WTC11 (cell line): ENCODE measurements at regions not wholly inside any gene's neighbourhood (a gene's known extent, or its start where the extent isn't known, plus 50 kb on each side); places are given as distances from the start of the nearest gene placed in this dataset.

Source experiments
- ATAC-seq: fragments of 200-7000 bp; cut with Tn5 transposase; 2 replicates; pipeline ENCODE4 v1.10.0; 2021; ENCODE audit warnings: mild to moderate bottlenecking, moderate library complexity
- CTCF ChIA-PET: fragments of 300-600 bp; sonication (Branson Sonifier 250); formaldehyde crosslinking; loops from one replicate; lab custom pipeline; 2021; ENCODE audit warnings: antibody characterized with exemption; lab: Charles Lee
- POLR2A ChIA-PET: fragments of 350-600 bp; sonication (Branson Sonifier 250); formaldehyde crosslinking; loops from one replicate; lab custom pipeline; 2021; ENCODE audit warnings: antibody characterized with exemption; lab: Charles Lee
- DNase-seq: peaks from one replicate; pipeline ENCODE4 v3.0.0; 2021; ENCODE audit warnings: low spot score
- H3K27ac Mint-ChIP-seq: 2 replicates; pipeline ENCODE4 v1.8.0; 2021; ENCODE audit warnings: mixed read lengths
- H3K27me3 Mint-ChIP-seq: 2 replicates; pipeline ENCODE4 v1.8.0; 2021; ENCODE audit warnings: low read depth, mild to moderate bottlenecking, moderate library complexity, mixed read lengths
- H3K36me3 Mint-ChIP-seq: 2 replicates; pipeline ENCODE4 v1.8.0; 2021; ENCODE audit warnings: mixed read lengths
- H3K4me1 Mint-ChIP-seq: 2 replicates; pipeline ENCODE4 v1.8.0; 2022; ENCODE audit warnings: mixed read lengths
- H3K4me3 Mint-ChIP-seq: 2 replicates; pipeline ENCODE4 v1.8.0; 2021; ENCODE audit warnings: mild to moderate bottlenecking, moderate library complexity, mixed read lengths
- H3K9me3 Mint-ChIP-seq: 2 replicates; pipeline ENCODE4 v1.8.0; 2021; ENCODE audit warnings: mixed read lengths
- ELF4 ChIP-seq: sonication (generic); formaldehyde crosslinking; IDR thresholded peaks from 2 replicates; pipeline ENCODE4 v1.8.1; 2022; ENCODE audit warnings: low read depth, mild to moderate bottlenecking, moderate library complexity, missing genetic modification reagents
- ESRRA ChIP-seq: sonication (generic); formaldehyde crosslinking; IDR thresholded peaks from 2 replicates; pipeline ENCODE4 v1.8.1; 2022; ENCODE audit warnings: mild to moderate bottlenecking, missing genetic modification reagents, borderline replicate concordance
- NFATC4 ChIP-seq: fragments of 250-450 bp; sonication (Bioruptor Pico); IDR thresholded peaks from 2 replicates; pipeline ENCODE4 v1.9.0; 2021; ENCODE audit warnings: mild to moderate bottlenecking
- NFE2L1 ChIP-seq: sonication (generic); formaldehyde crosslinking; IDR thresholded peaks from 2 replicates; pipeline ENCODE4 v1.8.1; 2023; ENCODE audit warnings: missing genetic modification reagents
- NR2C2 ChIP-seq: sonication (generic); formaldehyde crosslinking; IDR thresholded peaks from 2 replicates; pipeline ENCODE4 v1.8.0; 2022; ENCODE audit warnings: mild to moderate bottlenecking, missing genetic modification reagents
- RELA ChIP-seq: sonication (generic); formaldehyde crosslinking; IDR thresholded peaks from 2 replicates; pipeline ENCODE4 v1.8.1; 2022; ENCODE audit warnings: missing genetic modification reagents, mild to moderate bottlenecking, borderline replicate concordance
- ZNF232 ChIP-seq: sonication (generic); formaldehyde crosslinking; IDR thresholded peaks from 2 replicates; pipeline ENCODE4 v1.8.0; 2022; ENCODE audit warnings: mild to moderate bottlenecking, missing genetic modification reagents
- ZNF423 ChIP-seq: fragments of 250-450 bp; sonication (Bioruptor Pico); IDR thresholded peaks from 2 replicates; pipeline ENCODE4 v2.1.2; 2022; ENCODE audit warnings: mild to moderate bottlenecking, moderate library complexity
- TF ChIP-seq, protein P1 (sequence below): sonication (generic); formaldehyde crosslinking; IDR thresholded peaks from 2 replicates; pipeline ENCODE4 v1.8.1; 2022; ENCODE audit warnings: low read depth, mild to moderate bottlenecking, moderate library complexity, missing genetic modification reagents, borderline replicate concordance
- TF ChIP-seq, protein P2 (sequence below): sonication (generic); formaldehyde crosslinking; IDR thresholded peaks from 2 replicates; pipeline ENCODE4 v1.8.1; 2023; ENCODE audit warnings: mild to moderate bottlenecking, missing genetic modification reagents, moderate library complexity
- TF ChIP-seq, protein P3 (sequence below): fragments of 250-450 bp; sonication (Bioruptor Pico); IDR thresholded peaks from 2 replicates; pipeline ENCODE4 v1.8.0; 2021; ENCODE audit warnings: mild to moderate bottlenecking
- TF ChIP-seq, protein P4 (sequence below): sonication (generic); formaldehyde crosslinking; IDR thresholded peaks from 2 replicates; pipeline ENCODE4 v1.8.1; 2023; ENCODE audit warnings: mild to moderate bottlenecking, missing genetic modification reagents
- TF ChIP-seq, protein P5 (sequence below): sonication (generic); formaldehyde crosslinking; conservative IDR thresholded peaks from 2 replicates; pipeline ENCODE4 v1.8.1; 2022; ENCODE audit warnings: mild to moderate bottlenecking, missing genetic modification reagents
- TF ChIP-seq, protein P6 (sequence below): sonication (generic); formaldehyde crosslinking; IDR thresholded peaks from 2 replicates; pipeline ENCODE4 v1.8.0; 2022; ENCODE audit warnings: mild to moderate bottlenecking, missing genetic modification reagents
- TF ChIP-seq, protein P7 (sequence below): sonication (generic); formaldehyde crosslinking; IDR thresholded peaks from 2 replicates; pipeline ENCODE4 v1.8.1; 2023; ENCODE audit warnings: mild to moderate bottlenecking, missing genetic modification reagents, borderline replicate concordance
- TF ChIP-seq, protein P8 (sequence below): sonication (generic); formaldehyde crosslinking; IDR thresholded peaks from 2 replicates; pipeline ENCODE4 v1.8.0; 2022; ENCODE audit warnings: missing genetic modification reagents
- TF ChIP-seq, protein P9 (sequence below): sonication (generic); formaldehyde crosslinking; IDR thresholded peaks from 2 replicates; pipeline ENCODE4 v1.8.0; 2023; ENCODE audit warnings: missing genetic modification reagents, mild to moderate bottlenecking, borderline replicate concordance

DNA sequence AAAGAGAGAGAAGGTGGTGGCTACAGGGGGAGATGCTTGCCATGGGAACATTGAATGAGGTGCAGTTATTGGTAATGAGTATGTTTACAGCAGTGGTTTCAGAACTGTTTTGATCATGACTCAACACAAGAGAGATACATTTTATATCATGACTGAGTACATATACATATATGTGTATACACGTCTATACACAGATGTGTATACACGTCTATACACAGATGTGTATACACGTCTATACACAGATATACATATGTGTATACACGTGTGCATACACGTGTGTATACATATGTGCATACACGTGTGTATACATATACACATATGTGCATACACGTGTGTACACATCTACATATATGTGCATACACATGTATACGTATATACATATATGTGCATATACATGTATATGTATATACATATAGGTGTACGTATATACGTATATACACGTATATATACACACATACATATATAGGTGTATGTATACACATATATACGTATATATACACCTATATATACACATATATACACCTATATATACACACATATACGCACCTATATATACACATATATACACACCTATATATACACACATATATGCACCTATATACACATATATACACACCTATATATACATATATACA lies 518.5 kb downstream of the TSN start:
- H3K27ac Mint-ChIP-seq: no peak overlapping the region
- peaks cover 19% of the 10 kb centered on the region for H3K9me3 Mint-ChIP-seq
- no peaks in the 10 kb centered on the region for H3K36me3 Mint-ChIP-seq
- no peak for ATAC-seq
- no peaks in the 10 kb centered on the region for H3K4me1 Mint-ChIP-seq
- ChIA-PET POLR2A (no interaction called here), CTCF (no interaction called here)
- no peak overlapping the region for H3K4me3 Mint-ChIP-seq
- no peak for DNase-seq
- no peaks in the 10 kb centered on the region; the same call in 1 of the 2 replicates for H3K27me3 Mint-ChIP-seq
- TF ChIP-seq, protein P1, sequence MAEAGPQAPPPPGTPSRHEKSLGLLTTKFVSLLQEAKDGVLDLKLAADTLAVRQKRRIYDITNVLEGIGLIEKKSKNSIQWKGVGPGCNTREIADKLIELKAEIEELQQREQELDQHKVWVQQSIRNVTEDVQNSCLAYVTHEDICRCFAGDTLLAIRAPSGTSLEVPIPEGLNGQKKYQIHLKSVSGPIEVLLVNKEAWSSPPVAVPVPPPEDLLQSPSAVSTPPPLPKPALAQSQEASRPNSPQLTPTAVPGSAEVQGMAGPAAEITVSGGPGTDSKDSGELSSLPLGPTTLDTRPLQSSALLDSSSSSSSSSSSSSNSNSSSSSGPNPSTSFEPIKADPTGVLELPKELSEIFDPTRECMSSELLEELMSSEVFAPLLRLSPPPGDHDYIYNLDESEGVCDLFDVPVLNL: no peak
- TF ChIP-seq, protein P2, sequence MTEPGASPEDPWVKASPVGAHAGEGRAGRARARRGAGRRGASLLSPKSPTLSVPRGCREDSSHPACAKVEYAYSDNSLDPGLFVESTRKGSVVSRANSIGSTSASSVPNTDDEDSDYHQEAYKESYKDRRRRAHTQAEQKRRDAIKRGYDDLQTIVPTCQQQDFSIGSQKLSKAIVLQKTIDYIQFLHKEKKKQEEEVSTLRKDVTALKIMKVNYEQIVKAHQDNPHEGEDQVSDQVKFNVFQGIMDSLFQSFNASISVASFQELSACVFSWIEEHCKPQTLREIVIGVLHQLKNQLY (CRISPR knock-in tag): no peak
- TF ChIP-seq, protein P3, sequence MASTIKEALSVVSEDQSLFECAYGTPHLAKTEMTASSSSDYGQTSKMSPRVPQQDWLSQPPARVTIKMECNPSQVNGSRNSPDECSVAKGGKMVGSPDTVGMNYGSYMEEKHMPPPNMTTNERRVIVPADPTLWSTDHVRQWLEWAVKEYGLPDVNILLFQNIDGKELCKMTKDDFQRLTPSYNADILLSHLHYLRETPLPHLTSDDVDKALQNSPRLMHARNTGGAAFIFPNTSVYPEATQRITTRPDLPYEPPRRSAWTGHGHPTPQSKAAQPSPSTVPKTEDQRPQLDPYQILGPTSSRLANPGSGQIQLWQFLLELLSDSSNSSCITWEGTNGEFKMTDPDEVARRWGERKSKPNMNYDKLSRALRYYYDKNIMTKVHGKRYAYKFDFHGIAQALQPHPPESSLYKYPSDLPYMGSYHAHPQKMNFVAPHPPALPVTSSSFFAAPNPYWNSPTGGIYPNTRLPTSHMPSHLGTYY (CRISPR knock-in tag): no peak
- TF ChIP-seq, protein P4, sequence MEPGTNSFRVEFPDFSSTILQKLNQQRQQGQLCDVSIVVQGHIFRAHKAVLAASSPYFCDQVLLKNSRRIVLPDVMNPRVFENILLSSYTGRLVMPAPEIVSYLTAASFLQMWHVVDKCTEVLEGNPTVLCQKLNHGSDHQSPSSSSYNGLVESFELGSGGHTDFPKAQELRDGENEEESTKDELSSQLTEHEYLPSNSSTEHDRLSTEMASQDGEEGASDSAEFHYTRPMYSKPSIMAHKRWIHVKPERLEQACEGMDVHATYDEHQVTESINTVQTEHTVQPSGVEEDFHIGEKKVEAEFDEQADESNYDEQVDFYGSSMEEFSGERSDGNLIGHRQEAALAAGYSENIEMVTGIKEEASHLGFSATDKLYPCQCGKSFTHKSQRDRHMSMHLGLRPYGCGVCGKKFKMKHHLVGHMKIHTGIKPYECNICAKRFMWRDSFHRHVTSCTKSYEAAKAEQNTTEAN (CRISPR knock-in tag): no peak
- TF ChIP-seq, protein P5, sequence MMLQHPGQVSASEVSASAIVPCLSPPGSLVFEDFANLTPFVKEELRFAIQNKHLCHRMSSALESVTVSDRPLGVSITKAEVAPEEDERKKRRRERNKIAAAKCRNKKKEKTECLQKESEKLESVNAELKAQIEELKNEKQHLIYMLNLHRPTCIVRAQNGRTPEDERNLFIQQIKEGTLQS (CRISPR knock-in tag): no peak
- TF ChIP-seq, protein P6, sequence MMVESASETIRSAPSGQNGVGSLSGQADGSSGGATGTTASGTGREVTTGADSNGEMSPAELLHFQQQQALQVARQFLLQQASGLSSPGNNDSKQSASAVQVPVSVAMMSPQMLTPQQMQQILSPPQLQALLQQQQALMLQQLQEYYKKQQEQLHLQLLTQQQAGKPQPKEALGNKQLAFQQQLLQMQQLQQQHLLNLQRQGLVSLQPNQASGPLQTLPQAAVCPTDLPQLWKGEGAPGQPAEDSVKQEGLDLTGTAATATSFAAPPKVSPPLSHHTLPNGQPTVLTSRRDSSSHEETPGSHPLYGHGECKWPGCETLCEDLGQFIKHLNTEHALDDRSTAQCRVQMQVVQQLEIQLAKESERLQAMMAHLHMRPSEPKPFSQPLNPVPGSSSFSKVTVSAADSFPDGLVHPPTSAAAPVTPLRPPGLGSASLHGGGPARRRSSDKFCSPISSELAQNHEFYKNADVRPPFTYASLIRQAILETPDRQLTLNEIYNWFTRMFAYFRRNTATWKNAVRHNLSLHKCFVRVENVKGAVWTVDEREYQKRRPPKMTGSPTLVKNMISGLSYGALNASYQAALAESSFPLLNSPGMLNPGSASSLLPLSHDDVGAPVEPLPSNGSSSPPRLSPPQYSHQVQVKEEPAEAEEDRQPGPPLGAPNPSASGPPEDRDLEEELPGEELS: no peak
- TF ChIP-seq NR2C2 (CRISPR knock-in tag): no peak
- TF ChIP-seq NFATC4: no peak
- no peak for TF ChIP-seq ZNF232
- TF ChIP-seq NFE2L1: no peak
- TF ChIP-seq, protein P7, sequence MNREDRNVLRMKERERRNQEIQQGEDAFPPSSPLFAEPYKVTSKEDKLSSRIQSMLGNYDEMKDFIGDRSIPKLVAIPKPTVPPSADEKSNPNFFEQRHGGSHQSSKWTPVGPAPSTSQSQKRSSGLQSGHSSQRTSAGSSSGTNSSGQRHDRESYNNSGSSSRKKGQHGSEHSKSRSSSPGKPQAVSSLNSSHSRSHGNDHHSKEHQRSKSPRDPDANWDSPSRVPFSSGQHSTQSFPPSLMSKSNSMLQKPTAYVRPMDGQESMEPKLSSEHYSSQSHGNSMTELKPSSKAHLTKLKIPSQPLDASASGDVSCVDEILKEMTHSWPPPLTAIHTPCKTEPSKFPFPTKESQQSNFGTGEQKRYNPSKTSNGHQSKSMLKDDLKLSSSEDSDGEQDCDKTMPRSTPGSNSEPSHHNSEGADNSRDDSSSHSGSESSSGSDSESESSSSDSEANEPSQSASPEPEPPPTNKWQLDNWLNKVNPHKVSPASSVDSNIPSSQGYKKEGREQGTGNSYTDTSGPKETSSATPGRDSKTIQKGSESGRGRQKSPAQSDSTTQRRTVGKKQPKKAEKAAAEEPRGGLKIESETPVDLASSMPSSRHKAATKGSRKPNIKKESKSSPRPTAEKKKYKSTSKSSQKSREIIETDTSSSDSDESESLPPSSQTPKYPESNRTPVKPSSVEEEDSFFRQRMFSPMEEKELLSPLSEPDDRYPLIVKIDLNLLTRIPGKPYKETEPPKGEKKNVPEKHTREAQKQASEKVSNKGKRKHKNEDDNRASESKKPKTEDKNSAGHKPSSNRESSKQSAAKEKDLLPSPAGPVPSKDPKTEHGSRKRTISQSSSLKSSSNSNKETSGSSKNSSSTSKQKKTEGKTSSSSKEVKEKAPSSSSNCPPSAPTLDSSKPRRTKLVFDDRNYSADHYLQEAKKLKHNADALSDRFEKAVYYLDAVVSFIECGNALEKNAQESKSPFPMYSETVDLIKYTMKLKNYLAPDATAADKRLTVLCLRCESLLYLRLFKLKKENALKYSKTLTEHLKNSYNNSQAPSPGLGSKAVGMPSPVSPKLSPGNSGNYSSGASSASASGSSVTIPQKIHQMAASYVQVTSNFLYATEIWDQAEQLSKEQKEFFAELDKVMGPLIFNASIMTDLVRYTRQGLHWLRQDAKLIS (CRISPR knock-in tag): no peak
- no peak for TF ChIP-seq ELF4 (CRISPR knock-in tag)
- no peak for TF ChIP-seq ESRRA (CRISPR knock-in tag)
- no peak for TF ChIP-seq ZNF423
- no peak for TF ChIP-seq RELA
- TF ChIP-seq, protein P8, sequence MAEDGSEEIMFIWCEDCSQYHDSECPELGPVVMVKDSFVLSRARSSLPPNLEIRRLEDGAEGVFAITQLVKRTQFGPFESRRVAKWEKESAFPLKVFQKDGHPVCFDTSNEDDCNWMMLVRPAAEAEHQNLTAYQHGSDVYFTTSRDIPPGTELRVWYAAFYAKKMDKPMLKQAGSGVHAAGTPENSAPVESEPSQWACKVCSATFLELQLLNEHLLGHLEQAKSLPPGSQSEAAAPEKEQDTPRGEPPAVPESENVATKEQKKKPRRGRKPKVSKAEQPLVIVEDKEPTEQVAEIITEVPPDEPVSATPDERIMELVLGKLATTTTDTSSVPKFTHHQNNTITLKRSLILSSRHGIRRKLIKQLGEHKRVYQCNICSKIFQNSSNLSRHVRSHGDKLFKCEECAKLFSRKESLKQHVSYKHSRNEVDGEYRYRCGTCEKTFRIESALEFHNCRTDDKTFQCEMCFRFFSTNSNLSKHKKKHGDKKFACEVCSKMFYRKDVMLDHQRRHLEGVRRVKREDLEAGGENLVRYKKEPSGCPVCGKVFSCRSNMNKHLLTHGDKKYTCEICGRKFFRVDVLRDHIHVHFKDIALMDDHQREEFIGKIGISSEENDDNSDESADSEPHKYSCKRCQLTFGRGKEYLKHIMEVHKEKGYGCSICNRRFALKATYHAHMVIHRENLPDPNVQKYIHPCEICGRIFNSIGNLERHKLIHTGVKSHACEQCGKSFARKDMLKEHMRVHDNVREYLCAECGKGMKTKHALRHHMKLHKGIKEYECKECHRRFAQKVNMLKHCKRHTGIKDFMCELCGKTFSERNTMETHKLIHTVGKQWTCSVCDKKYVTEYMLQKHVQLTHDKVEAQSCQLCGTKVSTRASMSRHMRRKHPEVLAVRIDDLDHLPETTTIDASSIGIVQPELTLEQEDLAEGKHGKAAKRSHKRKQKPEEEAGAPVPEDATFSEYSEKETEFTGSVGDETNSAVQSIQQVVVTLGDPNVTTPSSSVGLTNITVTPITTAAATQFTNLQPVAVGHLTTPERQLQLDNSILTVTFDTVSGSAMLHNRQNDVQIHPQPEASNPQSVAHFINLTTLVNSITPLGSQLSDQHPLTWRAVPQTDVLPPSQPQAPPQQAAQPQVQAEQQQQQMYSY (CRISPR knock-in tag): no peak
- TF ChIP-seq, protein P9, sequence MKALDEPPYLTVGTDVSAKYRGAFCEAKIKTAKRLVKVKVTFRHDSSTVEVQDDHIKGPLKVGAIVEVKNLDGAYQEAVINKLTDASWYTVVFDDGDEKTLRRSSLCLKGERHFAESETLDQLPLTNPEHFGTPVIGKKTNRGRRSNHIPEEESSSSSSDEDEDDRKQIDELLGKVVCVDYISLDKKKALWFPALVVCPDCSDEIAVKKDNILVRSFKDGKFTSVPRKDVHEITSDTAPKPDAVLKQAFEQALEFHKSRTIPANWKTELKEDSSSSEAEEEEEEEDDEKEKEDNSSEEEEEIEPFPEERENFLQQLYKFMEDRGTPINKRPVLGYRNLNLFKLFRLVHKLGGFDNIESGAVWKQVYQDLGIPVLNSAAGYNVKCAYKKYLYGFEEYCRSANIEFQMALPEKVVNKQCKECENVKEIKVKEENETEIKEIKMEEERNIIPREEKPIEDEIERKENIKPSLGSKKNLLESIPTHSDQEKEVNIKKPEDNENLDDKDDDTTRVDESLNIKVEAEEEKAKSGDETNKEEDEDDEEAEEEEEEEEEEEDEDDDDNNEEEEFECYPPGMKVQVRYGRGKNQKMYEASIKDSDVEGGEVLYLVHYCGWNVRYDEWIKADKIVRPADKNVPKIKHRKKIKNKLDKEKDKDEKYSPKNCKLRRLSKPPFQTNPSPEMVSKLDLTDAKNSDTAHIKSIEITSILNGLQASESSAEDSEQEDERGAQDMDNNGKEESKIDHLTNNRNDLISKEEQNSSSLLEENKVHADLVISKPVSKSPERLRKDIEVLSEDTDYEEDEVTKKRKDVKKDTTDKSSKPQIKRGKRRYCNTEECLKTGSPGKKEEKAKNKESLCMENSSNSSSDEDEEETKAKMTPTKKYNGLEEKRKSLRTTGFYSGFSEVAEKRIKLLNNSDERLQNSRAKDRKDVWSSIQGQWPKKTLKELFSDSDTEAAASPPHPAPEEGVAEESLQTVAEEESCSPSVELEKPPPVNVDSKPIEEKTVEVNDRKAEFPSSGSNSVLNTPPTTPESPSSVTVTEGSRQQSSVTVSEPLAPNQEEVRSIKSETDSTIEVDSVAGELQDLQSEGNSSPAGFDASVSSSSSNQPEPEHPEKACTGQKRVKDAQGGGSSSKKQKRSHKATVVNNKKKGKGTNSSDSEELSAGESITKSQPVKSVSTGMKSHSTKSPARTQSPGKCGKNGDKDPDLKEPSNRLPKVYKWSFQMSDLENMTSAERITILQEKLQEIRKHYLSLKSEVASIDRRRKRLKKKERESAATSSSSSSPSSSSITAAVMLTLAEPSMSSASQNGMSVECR: no peak
